GM21423 (cell line): ENCODE measurements at regions not wholly inside any gene's neighbourhood (a gene's known extent, or its start where the extent isn't known, plus 50 kb on each side); places are given as distances from the start of the nearest gene placed in this dataset.

Experiments used
- ATAC-seq: cut with Tn5 transposase; IDR thresholded peaks from one replicate; pipeline ENCODE4 v1.9.1; 2021; ENCODE audit warnings: mild to moderate bottlenecking, moderate library complexity; ENCODE audit not compliant: unreplicated experiment

- no peak for ATAC-seq
Observed at GRCh38 chr20:24339210-24339641, 130.2 kb upstream of the SYNDIG1 start.

- ATAC-seq, result no peak
Observed at GRCh38 chr20:24337551-24337950, 131.9 kb upstream of the SYNDIG1 start.

GRCh38 chr20:24337069-24337468, 132.4 kb upstream of the SYNDIG1 start:
- ATAC-seq, result no peak

GRCh38 chr20:24334830-24335229, 134.6 kb upstream of the SYNDIG1 start:
- ATAC-seq, result no peak

GRCh38 chr20:24332956-24333355, 136.5 kb upstream of the SYNDIG1 start:
- no peak for ATAC-seq

- no peak for ATAC-seq
Observed at GRCh38 chr20:24331939-24332338, 137.5 kb upstream of the SYNDIG1 start.

GRCh38 chr20:24328901-24329300, 140.5 kb upstream of the SYNDIG1 start:
- ATAC-seq, result no peak

- ATAC-seq, result no peak
Observed at GRCh38 chr20:24321973-24322372, 147.5 kb upstream of the SYNDIG1 start.

- ATAC-seq, result no peak
Observed at GRCh38 chr20:24318569-24319352, 150.7 kb upstream of the SYNDIG1 start.

- no peak for ATAC-seq
Observed at GRCh38 chr20:24317224-24317623, 152.2 kb upstream of the SYNDIG1 start.

- ATAC-seq, result no peak
Observed at GRCh38 chr20:24316731-24317130, 152.7 kb upstream of the SYNDIG1 start.

- ATAC-seq, result no peak
Observed at GRCh38 chr20:24314053-24314452, 155.4 kb upstream of the SYNDIG1 start.

- no peak for ATAC-seq
Observed at GRCh38 chr20:24309596-24309995, 159.8 kb upstream of the SYNDIG1 start.

GRCh38 chr20:24305371-24305770, 164.1 kb upstream of the SYNDIG1 start:
- no peak for ATAC-seq

- no peak for ATAC-seq
Observed at GRCh38 chr20:24304291-24304690, 165.1 kb upstream of the SYNDIG1 start.

- ATAC-seq, result no peak
Observed at GRCh38 chr20:24303393-24304170, 165.8 kb upstream of the SYNDIG1 start.

- no peak for ATAC-seq
Observed at GRCh38 chr20:24297993-24298392, 171.4 kb upstream of the SYNDIG1 start.

- ATAC-seq, result no peak
Observed at GRCh38 chr20:24296477-24297261, 172.8 kb upstream of the SYNDIG1 start.

- ATAC-seq, result no peak
Observed at GRCh38 chr20:24291014-24291413, 178.4 kb upstream of the SYNDIG1 start.

GRCh38 chr20:24289737-24290481, 179.5 kb upstream of the SYNDIG1 start:
- ATAC-seq, result peak; percentile 71

- ATAC-seq, result no peak
Observed at GRCh38 chr20:24283186-24283585, 186.2 kb upstream of the SYNDIG1 start.
